Calu3 (cell line): ENCODE measurements at regions not wholly inside any gene's neighbourhood (a gene's known extent, or its start where the extent isn't known, plus 50 kb on each side); places are given as distances from the start of the nearest gene placed in this dataset.

Experiments used
- BruUV-seq: library from RNA; stranded (reverse); fragments of 400-500 nt; replicated peaks from 2 replicates; lab custom pipeline; 2021; lab: Mats Ljungman, UMichigan
- CTCF ChIA-PET: fragments of 300-600 bp; sonication (Branson Sonifier 250); formaldehyde crosslinking; loops from one replicate; lab custom pipeline; 2022; ENCODE audit warnings: antibody characterized with exemption; lab: Charles Lee
- DNase-seq: peaks from one replicate; pipeline ENCODE4 v3.0.0; 2022
- H3K27ac Mint-ChIP-seq: one replicate; pipeline ENCODE4 v1.8.0; 2022; ENCODE audit warnings: mixed read lengths; ENCODE audit not compliant: unreplicated experiment
- H3K27me3 Mint-ChIP-seq: one replicate; pipeline ENCODE4 v1.8.0; 2022; ENCODE audit warnings: mixed read lengths; ENCODE audit not compliant: unreplicated experiment
- H3K36me3 Mint-ChIP-seq: one replicate; pipeline ENCODE4 v1.8.0; 2022; ENCODE audit warnings: mild to moderate bottlenecking, moderate library complexity, mixed read lengths; ENCODE audit not compliant: insufficient read depth, unreplicated experiment
- H3K4me1 Mint-ChIP-seq: one replicate; pipeline ENCODE4 v1.8.0; 2022; ENCODE audit warnings: mild to moderate bottlenecking, low read depth, mixed read lengths; ENCODE audit not compliant: unreplicated experiment
- H3K4me3 Mint-ChIP-seq: one replicate; pipeline ENCODE4 v1.8.0; 2022; ENCODE audit warnings: mild to moderate bottlenecking, low read depth, moderate library complexity, mixed read lengths; ENCODE audit not compliant: unreplicated experiment
- H3K9me3 Mint-ChIP-seq: one replicate; pipeline ENCODE4 v1.8.0; 2022; ENCODE audit warnings: low read depth, mixed read lengths; ENCODE audit not compliant: unreplicated experiment
- intact Hi-C: fragments of 100-400 bp; cut with micrococcal nuclease; formaldehyde crosslinking; loops from one replicate; pipeline ENCODE4 v1.10.0; 2022; ENCODE audit not compliant: unreplicated experiment
- TF ChIP-seq, protein P1 (sequence below): fragments of 200-600 bp; IDR thresholded peaks from one replicate; pipeline ENCODE4 v1.8.0; 2022; ENCODE audit warnings: antibody characterized with exemption; ENCODE audit not compliant: unreplicated experiment

DNA sequence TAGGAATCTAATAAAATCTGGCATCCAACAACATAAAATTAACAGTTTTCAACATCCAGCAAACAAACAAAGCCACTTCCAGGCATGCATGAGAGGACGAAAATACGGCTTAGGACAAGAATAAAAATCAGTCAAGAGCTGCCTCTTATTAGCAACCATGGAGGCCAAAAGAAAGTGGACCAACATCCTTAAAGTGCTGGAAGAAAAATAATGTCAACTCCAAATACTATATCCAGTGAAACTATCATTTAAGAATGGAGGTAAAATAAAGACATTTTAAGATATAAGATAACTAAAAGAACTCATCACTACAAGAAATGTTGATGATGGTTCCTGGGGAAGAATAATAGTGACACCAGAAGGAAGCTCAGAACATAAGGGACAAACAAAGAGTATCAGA lies 224.0 kb upstream of the IRX4 start:
- H3K4me1 Mint-ChIP-seq = no peaks in the 10 kb centered on the region
- intact Hi-C loops = no loop called here
- no peaks in the 10 kb centered on the region for H3K27me3 Mint-ChIP-seq
- no TSS peak for BruUV-seq
- CTCF ChIA-PET = no interaction called here
- TF ChIP-seq, protein P1, sequence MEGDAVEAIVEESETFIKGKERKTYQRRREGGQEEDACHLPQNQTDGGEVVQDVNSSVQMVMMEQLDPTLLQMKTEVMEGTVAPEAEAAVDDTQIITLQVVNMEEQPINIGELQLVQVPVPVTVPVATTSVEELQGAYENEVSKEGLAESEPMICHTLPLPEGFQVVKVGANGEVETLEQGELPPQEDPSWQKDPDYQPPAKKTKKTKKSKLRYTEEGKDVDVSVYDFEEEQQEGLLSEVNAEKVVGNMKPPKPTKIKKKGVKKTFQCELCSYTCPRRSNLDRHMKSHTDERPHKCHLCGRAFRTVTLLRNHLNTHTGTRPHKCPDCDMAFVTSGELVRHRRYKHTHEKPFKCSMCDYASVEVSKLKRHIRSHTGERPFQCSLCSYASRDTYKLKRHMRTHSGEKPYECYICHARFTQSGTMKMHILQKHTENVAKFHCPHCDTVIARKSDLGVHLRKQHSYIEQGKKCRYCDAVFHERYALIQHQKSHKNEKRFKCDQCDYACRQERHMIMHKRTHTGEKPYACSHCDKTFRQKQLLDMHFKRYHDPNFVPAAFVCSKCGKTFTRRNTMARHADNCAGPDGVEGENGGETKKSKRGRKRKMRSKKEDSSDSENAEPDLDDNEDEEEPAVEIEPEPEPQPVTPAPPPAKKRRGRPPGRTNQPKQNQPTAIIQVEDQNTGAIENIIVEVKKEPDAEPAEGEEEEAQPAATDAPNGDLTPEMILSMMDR = no peak
- no peak overlapping the region for H3K4me3 Mint-ChIP-seq
- H3K9me3 Mint-ChIP-seq = no peaks in the 10 kb centered on the region
- no peaks in the 10 kb centered on the region for H3K36me3 Mint-ChIP-seq
- DNase-seq = no peak
- H3K27ac Mint-ChIP-seq = no peak overlapping the region

GRCh38 chr5:2105141-2105540 lies 222.4 kb upstream of the IRX4 start:
- Mint-ChIP-seq H3K36me3 (no peaks in the 10 kb centered on the region), H3K4me1 (no peaks in the 10 kb centered on the region), H3K27me3 (no peaks in the 10 kb centered on the region), H3K27ac (no peak overlapping the region), H3K4me3 (no peak overlapping the region), H3K9me3 (no peaks in the 10 kb centered on the region)
- DNase-seq = no peak
- BruUV-seq = no TSS peak
- CTCF ChIA-PET = no interaction called here
- TF ChIP-seq, protein P1 = no peak
- intact Hi-C loops = no loop called here

- TF ChIP-seq, protein P1 = no peak
- no peaks in the 10 kb centered on the region for H3K27me3 Mint-ChIP-seq
- no peak overlapping the region for H3K4me3 Mint-ChIP-seq
- H3K27ac Mint-ChIP-seq = no peak overlapping the region
- no peak for DNase-seq
- no TSS peak for BruUV-seq
- intact Hi-C loops = no loop called here
- H3K4me1 Mint-ChIP-seq = no peaks in the 10 kb centered on the region
- H3K9me3 Mint-ChIP-seq = no peaks in the 10 kb centered on the region
- H3K36me3 Mint-ChIP-seq = no peaks in the 10 kb centered on the region
- CTCF ChIA-PET = no interaction called here
Observed at GRCh38 chr5:2103940-2104339, 221.2 kb upstream of the IRX4 start.

DNA sequence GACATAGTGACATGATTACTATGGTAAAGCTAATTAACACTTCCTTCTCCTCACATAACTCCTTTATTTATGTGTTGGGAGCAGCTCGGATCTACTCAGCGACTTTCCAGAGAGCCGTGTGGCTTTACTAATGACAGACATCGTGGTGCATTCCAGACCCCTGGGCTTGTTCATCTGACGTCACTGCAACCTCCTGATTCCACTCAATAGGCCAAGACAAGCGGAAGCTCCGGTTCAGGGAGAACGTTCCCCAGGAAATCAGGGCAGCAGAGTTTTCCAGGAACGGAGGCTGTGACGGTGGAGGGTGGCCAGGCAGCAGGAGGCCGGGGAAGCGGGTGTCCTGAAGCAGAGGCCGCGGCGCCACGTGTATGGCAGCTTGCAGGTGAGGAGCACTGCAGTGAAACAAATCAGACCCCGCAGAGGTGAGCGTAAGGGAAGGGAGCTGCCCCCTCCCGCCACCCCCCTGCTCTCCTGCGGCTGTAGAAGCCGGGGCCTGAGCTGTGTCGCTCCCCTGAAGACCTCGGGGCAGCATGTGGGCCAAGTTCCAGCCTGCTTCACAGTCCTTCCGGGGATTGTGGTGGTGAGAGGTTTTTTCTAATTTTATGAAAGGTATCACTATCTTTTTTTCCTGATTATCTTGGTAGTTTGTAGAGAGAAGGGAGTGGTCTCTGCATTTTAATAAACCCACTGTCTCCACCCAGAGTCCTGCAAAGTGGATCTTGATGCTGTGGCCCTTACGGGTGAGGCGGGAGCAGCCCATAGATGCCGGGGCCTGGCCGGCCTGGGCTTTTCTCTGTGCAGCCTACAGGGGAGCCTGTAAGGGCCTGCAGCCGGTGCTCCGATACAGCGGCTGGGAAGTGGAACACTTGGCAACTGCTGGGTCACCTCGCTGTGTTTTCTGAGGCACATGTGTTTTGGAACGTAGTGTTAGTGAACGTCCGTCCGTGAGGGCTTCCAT lies 220.4 kb upstream of the IRX4 start:
- BruUV-seq = no TSS peak
- TF ChIP-seq, protein P1 = no peak
- H3K27ac Mint-ChIP-seq = no peak overlapping the region
- H3K36me3 Mint-ChIP-seq = no peaks in the 10 kb centered on the region
- CTCF ChIA-PET = no interaction called here
- H3K4me1 Mint-ChIP-seq = no peaks in the 10 kb centered on the region
- intact Hi-C loops = no loop called here
- no peaks in the 10 kb centered on the region for H3K9me3 Mint-ChIP-seq
- H3K4me3 Mint-ChIP-seq = no peak overlapping the region
- no peaks in the 10 kb centered on the region for H3K27me3 Mint-ChIP-seq
- no peak for DNase-seq
